Stimulated activated CD4-positive, alpha-beta T cell treated with anti-CD3 and anti-CD28 coated beads, Interleukin-1b, Interleukin-23, amount 100 ng/mL, for 24 hours (primary cell): ENCODE measurements at regions not wholly inside any gene's neighbourhood (a gene's known extent, or its start where the extent isn't known, plus 50 kb on each side); places are given as distances from the start of the nearest gene placed in this dataset.
"Not testable (repeated sequence)": the region's sequence is repeated elsewhere in the genome, so short reads cannot be mapped to it uniquely, and the experiment has no call there.

ENCODE experiments used
- DNase-seq, 4 experiments: peaks; one replicate each; pipeline ENCODE4 v3.0.0-alpha.2; 2020; ENCODE audit warnings: low read depth in 4 of 4, low spot score in 1 of 4

DNA sequence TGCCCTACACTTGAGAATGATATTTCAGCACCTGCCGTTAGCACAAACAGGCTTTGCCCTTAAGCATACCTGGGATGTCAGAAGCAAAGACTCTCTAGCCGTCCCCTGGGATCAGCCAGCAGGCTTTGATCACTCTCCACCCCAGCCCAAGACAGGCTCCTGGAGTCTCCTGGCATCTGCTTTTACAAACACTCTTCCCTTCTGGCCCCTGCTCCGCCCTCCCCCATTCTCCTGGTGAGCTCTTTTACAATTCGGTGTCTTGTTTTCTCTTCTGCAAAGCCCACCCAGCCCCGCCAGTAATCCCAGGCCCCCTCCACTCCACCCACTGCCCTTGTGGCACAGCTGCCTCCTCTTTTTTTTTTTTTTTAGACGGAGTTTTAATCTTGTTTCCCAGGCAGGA is 50.4 kb downstream of the KATNIP start:
- no peak for DNase-seq

DNA sequence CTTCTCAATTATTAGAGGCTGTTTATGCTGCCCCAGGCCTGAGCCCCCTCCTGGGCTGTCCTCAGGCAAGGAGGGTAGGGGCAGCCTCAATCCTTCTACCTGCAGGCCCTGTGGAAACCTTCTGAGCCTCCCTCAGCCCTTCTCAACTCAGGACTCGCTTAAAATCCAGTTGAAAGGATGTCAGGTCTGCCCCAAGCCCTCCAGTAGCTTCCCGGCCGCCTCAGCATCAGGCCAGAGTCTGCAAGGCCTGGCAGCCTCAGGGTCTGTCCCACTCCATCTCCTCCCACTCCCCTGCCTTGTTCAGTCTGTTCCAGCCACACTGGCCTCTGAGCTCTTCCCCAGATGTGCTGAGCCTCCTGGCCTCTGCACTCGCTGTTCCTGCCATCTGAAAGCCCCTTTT is 52.2 kb downstream of the KATNIP start:
- no peak for DNase-seq

DNA sequence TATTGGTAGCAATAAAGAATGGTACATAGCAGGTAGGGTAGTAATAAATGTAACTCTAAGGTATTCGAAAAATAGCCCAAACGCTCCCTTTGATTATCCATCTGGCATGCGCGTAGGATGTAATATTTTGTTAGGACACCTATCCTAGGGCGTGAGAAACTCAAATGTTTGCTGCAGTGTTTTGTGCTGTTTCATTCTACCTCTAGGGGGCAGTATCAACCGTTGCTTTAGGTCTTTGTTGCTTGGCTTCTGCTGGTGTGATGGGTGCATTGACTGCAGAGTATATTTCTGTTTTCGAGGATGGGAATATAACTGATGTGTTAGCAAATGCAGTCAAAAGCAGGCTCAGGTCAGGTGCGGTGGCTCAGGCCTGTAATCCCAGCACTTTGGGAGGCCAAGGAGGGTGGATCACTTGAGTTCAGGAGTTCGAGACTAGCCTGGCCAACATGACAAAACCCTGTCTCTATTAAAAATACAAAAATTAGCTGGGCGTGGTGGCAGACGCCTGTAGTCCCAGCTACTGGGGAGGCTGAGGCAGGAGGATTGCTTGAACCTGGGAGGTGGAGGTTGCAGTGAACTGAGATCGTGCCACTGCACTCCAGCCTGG is 55.7 kb downstream of the KATNIP start:
- not testable (repeated sequence) for DNase-seq

DNA sequence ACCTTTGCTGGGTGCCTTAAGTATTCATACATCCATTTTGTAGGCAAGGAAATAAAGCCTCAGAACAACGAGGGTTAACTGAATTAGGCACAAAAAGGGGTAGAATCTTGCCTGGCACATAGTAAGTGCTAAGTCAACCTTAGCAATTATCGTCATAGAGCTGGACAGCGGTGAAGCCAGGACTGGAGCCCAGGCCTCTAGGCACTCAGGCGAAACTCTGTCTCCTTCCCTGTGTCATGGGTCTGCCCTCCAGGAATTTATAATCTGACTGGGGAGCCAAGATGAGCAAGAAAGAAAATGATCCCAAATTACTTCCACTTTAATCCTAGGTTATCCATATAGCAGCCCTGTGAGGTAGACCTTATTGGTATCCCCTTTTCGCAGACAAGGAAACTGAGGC is 61.4 kb downstream of the KATNIP start:
- no peak for DNase-seq

DNA sequence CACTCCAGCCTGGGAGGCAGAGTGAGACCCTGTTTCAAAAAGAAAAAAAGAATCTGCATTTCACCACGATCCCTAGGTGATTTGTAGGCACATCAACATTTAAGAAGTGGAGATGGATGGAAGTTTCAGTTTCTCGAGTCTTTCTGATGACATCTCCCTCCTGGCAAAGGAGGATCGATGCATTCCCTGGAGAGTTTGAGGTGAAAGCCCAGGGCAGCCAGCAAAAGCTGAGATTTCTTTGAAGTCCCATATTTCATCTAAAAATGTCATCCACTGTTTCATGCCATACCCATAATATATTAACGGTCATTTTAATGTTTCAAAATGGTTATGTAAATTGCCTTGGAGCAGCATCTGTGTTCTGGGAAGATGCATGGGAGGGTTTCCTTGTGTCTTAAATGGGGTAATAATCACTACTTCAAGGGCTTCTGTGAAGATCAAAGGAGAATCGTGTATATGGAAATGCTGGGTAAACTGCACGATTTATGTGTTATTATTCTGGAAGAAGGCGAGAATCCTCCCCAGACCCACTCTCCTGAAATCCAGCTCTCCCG is 63.4 kb downstream of the KATNIP start:
- DNase-seq = no peak

DNA sequence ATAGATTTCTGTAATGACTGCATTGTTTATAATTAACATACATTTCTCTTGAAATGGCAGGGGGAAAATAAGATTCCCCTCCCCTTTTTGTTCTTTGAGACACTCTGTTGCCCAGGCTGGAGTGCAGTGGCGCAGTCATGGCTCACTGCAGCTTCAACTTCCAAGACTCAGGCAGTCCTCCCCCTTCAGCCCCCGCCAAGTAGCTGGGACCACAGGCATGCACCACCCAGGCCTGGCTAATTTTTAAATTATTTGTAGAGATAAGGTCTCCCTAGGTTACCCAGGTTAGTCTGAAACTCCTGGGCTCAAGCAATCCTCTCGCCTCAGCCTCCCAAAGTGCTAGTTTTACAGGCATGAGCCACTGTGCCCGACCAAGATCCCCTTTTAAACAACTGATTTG is 67.7 kb downstream of the KATNIP start:
- no peak for DNase-seq

DNA sequence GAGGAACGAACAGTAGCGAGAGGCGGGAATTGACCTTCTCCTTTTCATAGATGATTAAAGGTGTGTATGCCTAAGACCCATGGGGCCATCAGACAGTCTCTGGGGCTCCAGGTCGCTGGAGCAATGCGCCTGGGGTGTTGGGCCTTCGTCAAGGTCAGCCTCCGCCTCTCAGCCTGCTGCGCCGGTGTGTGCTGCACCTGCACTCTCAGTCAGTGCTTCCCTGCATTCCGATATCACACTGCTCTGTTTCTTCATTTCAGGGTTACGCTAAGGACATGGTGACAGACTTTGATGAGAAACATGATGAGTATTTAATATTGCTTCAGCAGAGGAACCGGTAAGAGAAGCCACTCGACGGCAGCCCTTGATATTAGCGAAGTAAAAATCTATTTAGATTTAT is 68.2 kb downstream of the KATNIP start:
- DNase-seq = no peak

DNA sequence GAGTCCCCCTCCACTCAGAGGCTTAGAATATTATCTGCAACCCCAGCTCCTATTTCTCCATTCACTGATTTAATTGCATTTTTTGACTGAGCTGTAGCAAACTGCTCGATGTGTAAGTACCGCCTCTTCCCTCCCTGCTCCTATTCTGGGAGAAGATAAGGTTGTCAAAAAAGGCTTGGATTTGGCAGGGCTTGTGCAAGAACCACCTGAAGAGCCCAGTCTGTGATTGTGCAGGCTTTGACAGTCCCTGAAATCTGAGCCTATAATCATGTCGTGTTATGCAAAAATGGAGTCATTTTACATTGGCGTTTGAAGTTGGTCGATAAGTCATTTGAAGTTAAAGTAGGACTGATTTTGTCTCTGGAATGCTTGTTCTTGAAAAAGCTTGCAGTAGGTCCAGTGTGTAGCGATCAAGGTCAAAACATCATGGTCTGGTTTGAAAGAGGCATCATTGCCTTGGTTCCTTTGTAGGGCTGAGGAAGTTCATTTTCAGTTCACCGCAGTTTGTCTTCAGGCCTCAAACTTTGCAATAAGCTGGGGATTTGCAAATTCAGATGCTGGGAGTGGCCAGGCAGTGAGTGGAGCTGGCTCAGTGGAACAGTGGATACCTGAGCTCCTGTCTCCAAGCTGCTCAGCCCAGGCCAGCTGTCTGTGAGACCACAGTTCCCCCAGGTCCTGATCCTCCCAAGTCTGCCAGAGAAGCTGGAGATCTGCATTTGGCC is 68.8 kb downstream of the KATNIP start:
- DNase-seq = no peak

DNA sequence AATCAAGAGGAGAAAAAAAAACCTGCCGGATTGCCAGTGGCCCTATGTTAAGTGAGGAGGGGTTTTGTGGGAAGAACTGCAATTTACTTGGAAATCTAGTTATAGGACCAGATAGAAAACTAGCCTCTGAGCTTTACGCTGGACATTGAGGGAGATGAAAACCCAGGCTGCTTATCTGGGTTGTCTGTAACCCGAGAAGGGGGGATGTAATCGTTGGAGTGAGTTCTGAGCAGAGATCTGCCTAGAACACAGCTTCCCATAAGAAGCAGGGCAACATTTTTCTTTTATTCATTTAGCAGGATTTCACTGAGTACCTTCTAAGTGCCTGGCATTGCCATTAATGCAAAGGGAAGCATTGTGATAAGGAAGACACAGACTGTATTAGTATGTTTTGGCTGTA is 70.6 kb downstream of the KATNIP start:
- no peak for DNase-seq

DNA sequence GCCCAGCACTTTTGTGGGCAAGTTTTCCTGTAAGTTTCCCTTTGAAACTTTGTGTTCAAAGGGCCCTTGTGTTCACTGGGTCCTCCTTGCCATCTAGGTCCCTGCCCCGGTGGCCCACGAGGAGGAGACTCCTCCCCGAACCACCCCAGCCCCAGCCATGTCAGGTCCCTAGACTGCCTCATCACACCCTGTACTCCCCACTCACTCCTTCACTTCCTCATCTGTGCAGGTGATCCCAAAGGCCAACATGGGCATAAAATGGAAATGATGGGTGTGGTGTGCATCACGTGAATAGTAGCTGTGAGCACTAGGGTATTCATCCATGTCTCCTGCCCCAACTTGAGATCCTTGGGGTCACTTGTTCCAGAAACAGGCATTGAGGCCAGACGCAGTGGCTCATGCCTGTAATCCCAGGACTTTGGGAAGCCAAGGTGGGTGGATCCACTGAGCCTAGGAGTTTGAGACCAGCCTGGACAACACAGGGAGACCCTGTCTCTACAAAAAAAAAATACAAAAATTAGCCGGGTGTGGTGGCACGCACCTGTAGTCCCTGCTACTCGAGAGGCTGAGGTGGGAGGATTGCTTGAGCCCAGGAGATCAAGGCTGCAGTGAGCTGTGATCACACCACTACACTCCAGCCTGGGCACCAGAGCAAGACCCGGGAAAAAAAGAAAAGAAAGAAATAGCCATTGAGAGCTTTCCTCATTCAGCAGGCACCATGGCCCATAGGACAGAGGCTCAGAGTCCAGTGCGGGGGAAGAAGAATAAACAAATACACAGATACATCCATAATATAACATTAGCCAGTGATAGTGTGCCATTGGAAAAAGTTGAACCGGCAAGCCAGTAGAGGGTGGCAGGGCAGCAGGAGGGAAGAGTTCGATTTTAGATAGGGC is 74.5 kb downstream of the KATNIP start:
- DNase-seq = no peak

DNA sequence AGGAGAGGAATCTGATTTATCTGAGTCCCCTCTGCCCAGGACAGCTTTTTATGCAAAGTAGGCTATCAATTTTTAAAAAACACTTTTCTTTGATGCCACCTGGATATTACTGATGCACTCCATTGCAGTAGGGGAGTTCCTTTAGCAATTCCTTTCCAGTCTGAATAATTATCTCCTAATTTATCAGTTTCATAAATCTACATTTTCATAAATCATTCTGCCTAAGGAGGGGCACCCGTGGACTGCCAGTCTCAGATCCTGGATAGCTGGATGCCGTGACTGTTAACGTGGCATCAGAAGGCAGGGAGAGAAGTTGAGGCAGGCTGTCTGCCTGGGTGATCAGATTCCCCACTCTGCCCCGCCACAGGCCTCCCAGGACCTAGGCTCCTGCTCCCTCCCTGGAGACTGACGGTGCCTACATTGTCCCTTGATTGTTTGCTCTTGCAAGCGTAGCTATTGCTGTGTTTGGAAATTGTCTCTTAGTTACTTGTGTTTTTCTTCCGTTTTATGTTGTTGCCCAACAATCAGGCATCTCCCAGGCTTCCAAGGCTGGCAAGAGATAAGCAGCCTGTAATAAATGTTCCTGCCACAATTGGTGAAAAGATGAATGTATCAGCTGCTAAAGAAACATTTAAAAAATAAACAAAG is 75.2 kb downstream of the KATNIP start:
- no peak for DNase-seq

DNA sequence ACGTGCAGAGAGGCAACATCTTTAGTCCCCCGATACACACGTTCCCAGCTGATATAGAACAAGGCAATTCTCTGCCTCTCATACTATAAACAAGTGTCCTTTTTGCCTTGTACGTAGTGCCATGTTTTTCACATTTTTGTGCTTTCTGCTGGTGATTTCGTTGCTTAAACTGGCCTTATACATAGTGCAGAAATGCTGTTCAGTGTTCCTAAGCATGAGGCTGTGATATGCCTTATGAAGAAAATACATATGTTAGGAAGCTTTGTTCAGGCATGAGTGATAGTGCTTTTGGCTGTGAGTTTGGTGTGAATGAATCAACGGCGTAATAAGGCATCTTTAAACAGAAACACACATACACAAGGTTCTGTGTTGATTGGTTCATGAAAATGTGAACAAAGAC is 77.2 kb downstream of the KATNIP start:
- DNase-seq = no peak

DNA sequence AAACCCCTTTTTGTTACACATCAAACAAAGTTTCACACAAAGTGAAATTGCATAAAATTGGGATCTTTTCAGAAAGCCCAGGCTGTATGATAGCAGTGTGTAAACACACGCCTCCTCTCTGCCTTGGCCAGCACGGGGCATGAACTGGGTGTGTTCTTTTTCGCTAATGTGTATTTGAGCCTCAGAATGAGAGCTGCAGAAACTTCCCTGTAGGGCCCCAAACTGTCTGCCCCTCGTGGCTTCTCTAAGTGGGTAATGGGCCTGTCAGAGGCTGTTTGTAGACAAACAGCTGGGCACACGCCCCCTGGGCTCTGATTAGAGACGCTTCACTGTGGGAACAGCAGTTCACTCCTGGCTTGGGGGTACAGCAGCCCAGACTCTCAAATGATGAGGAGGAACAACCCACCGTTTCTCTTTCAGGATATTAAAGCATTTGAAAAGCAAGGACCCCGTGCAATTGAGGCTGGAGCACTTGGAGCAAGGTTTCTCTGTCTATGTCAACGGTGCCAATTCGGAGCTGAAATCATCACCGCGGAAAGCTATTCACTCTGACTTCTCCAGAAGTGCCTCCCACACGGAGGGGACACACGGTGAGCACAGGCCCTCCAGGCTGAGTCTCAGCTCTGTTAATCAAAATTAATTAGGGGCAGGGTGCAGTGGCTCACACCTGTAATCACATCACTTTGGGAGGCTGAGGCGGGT is 78.4 kb downstream of the KATNIP start:
- no peak for DNase-seq

DNA sequence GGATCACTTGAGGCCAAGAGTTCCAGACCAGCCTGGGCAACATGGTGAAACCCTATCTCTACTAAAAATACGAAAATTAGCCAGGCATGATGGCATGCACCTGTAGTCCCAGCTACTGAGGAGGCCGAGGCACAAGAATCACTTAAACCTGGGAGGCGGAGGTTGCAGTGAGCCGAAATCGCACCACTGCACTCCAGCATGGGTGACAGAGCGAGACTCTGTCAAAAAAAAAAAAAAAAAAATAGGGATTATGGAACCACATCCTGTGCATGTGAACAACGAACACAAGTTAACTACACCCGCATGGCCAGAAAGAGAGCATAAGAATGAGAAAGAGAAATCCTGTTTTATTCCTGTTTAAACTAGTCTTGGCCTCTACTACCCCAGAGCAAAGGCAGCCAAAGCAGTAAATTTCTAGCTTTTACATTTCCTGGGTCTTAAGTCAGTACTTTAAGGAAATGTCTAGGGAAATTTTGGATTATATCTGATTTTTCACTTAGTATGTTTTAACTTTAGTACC is 79.1 kb downstream of the KATNIP start:
- not testable (repeated sequence) for DNase-seq

DNA sequence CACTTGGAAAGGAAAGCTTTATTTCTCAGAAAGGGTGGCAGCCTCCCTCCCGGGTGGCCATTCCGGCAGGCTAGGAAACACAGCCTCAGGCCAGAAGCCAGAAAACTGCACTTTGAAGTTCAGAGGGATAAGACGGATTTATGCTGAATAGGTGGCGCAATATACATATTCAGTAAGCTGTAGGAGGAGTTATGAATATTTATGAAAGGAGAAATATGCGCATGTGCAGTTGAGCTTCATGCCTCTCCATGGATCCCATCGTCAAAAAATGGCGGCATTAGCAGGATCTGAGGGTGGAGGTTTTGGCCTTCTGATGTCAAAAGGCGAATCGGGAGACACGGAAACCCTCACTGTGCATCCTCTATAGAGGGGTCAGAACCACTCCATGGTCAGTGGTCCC is 82.3 kb downstream of the KATNIP start:
- no peak for DNase-seq

DNA sequence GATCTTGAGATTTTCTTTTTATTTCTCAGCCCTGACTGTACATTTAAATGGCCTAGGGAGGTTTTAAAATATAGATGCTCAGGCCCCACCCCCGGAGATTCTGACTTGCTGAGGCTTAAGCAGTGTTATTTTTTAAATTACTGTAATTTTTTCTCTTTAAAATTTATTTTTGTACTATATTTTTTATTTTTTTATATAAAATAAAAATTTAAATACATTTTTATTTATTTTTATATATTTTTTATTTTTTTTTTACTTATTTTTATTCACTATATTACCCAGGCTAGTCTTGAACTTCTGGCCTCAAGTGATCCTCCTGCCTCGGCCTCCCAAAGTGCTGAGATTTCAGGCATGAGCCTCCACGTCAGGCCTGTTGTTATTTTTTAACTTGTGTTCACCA is 83.3 kb downstream of the KATNIP start:
- DNase-seq = no peak

DNA sequence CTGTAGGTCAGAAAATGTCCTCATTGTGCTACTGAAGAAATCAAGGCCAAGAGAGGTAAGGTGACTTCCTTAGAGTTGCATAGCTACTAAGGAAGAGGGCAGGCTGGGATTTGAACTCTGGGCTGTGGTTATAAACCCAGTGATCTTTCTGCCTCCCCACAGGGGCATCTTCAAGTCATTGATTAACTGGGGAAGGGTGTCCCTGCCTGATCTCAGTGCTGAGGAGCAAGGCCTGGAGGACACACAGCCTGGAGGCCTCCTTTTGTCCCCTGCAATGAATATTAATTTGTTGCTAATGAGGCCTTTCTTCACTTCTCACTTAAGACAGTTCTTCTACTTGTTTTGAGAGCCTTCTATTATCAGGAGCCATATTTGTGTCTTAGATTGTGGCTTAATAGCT is 83.8 kb downstream of the KATNIP start:
- DNase-seq = no peak

DNA sequence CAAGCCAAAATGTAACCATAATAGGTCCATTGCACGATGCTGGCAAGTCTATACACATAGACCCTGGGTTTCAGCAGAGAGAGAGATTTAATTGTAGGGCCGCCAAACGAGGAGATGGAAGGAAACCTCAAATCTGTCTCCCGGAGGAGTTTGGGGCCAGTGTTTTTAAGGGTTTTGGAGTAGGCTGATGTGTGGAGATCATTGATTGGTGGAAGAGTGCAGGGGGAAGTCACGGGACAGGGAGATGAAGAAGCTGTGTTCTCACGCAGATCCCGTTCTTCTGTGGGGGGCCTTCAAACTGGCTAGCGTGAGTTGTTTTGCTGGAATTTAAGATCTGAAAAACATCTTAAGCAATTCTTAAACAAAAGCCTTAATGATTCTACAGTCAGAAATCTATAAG is 84.8 kb downstream of the KATNIP start:
- DNase-seq = no peak

DNA sequence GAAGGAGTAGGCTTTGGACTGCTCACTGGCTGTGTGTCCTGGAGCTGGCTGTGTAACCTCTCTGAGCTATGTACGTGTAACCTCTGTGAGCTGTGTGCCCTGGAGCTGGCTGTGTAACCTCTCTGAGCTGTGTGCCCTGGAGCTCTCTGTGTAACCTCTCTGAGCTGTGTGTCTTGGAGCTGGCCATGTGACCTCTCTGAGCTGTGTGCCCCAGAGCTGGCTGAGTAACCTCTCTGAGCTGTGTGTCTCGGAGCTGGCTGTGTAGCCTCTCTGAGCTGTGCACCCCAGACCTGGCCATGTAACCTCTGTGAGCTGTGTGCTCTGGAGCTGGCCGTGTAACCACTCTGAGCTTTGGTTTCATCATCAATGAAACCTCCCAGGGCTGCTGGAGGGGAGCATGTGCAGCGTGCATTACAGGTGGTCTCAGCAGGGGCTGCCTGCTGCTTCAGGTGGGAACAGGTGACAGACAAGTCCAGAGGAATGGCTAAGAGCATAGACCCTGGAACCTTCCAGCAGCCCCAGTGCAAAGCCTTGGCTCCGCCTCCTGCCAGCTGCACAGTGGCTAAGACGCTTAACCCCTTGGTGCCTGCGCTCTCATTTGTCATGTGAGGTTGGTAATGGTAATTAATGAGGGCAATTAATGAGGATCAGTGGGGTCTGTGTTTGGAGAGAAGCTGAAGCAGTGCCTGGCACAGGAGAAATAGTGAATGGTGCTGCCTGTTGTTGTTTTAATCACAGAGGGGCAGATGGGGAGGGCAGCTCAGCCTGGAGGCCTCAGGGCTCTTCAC is 86.7 kb downstream of the KATNIP start:
- no peak for DNase-seq
